ENCODE measurements at regions not wholly inside any gene's neighbourhood (a gene's known extent, or its start where the extent isn't known, plus 50 kb on each side); places are given as distances from the start of the nearest gene placed in this dataset.

- no peaks in the 10 kb centered on the region for H3K9me3 ChIP-seq (ENCODE audit: control insufficient read depth in 1 of 2, insufficient read depth in 1 of 2, low read length in 2 of 2)
- no peaks in the 10 kb centered on the region for H3K36me3 ChIP-seq (ENCODE audit: insufficient read depth, low read length)
- H3K36me3 Mint-ChIP-seq (ENCODE audit: low read depth), result no peaks in the 10 kb centered on the region
- no peak overlapping the region for H3K27ac ChIP-seq (ENCODE audit: low read depth in 1 of 2, low read length in 2 of 2)
- no peak overlapping the region for H3K4me3 Mint-ChIP-seq
- no peak overlapping the region for H3K27ac Mint-ChIP-seq
- CTCF ChIA-PET, result no interaction called here
- DNase-seq, result no peak
- H3K9me3 Mint-ChIP-seq, result no peaks in the 10 kb centered on the region
- no peak overlapping the region for H3K4me3 ChIP-seq (ENCODE audit: low read length)
- H3K4me1 Mint-ChIP-seq (ENCODE audit: low read depth), result no peaks in the 10 kb centered on the region
- no peaks in the 10 kb centered on the region for H3K4me1 ChIP-seq (ENCODE audit: insufficient read depth, low read length)
- intact Hi-C loops (cut with DNase I, micrococcal nuclease), result no loop called here
- H3K27me3 Mint-ChIP-seq, result peaks cover 4% of the 10 kb centered on the region
- TF ChIP-seq CTCF (IDR thresholded peaks at IDR 0.05), result no peak
- no peak for ATAC-seq (ENCODE audit: poor library complexity)
- no peaks in the 10 kb centered on the region for H3K27me3 ChIP-seq (ENCODE audit: control insufficient read depth in 1 of 2, insufficient read depth in 2 of 2, low read length in 2 of 2)
- POLR2A ChIA-PET, result no interaction called here
Observed at GRCh38 chr11:92827132-92827531, 142.3 kb upstream of the MTNR1B start.

GRCh38 chr11:92828556-92828955 lies 140.9 kb upstream of the MTNR1B start:
- Mint-ChIP-seq H3K4me1 (ENCODE audit: low read depth) (no peaks in the 10 kb centered on the region), H3K9me3 (no peaks in the 10 kb centered on the region), H3K27me3 (peaks cover 4% of the 10 kb centered on the region), H3K27ac (no peak overlapping the region), H3K36me3 (ENCODE audit: low read depth) (no peaks in the 10 kb centered on the region), H3K4me3 (no peak overlapping the region)
- no peak overlapping the region for H3K27ac ChIP-seq (ENCODE audit: low read depth in 1 of 2, low read length in 2 of 2)
- no peaks in the 10 kb centered on the region for H3K27me3 ChIP-seq (ENCODE audit: control insufficient read depth in 1 of 2, insufficient read depth in 2 of 2, low read length in 2 of 2)
- no peaks in the 10 kb centered on the region for H3K36me3 ChIP-seq (ENCODE audit: insufficient read depth, low read length)
- H3K4me1 ChIP-seq (ENCODE audit: insufficient read depth, low read length), result no peaks in the 10 kb centered on the region
- H3K9me3 ChIP-seq (ENCODE audit: control insufficient read depth in 1 of 2, insufficient read depth in 1 of 2, low read length in 2 of 2), result no peaks in the 10 kb centered on the region
- ChIA-PET CTCF (no interaction called here), POLR2A (no interaction called here)
- DNase-seq (no peak), ATAC-seq (ENCODE audit: poor library complexity) (no peak)
- intact Hi-C loops (cut with DNase I, micrococcal nuclease), result no loop called here
- TF ChIP-seq CTCF (IDR thresholded peaks at IDR 0.05), result no peak
- H3K4me3 ChIP-seq (ENCODE audit: low read length), result no peak overlapping the region

GRCh38 chr11:92829121-92829520 lies 140.3 kb upstream of the MTNR1B start:
- intact Hi-C loops (cut with DNase I, micrococcal nuclease), result no loop called here
- H3K27ac Mint-ChIP-seq, result no peak overlapping the region
- TF ChIP-seq CTCF (IDR thresholded peaks at IDR 0.05), result no peak
- Histone ChIP-seq H3K27me3 (ENCODE audit: control insufficient read depth in 1 of 2, insufficient read depth in 2 of 2, low read length in 2 of 2) (no peaks in the 10 kb centered on the region), H3K27ac (ENCODE audit: low read depth in 1 of 2, low read length in 2 of 2) (no peak overlapping the region), H3K4me1 (ENCODE audit: insufficient read depth, low read length) (no peaks in the 10 kb centered on the region), H3K4me3 (ENCODE audit: low read length) (no peak overlapping the region), H3K9me3 (ENCODE audit: control insufficient read depth in 1 of 2, insufficient read depth in 1 of 2, low read length in 2 of 2) (no peaks in the 10 kb centered on the region), H3K36me3 (ENCODE audit: insufficient read depth, low read length) (no peaks in the 10 kb centered on the region)
- no peaks in the 10 kb centered on the region for H3K36me3 Mint-ChIP-seq (ENCODE audit: low read depth)
- H3K4me1 Mint-ChIP-seq (ENCODE audit: low read depth), result no peaks in the 10 kb centered on the region
- CTCF ChIA-PET, result no interaction called here
- H3K9me3 Mint-ChIP-seq, result no peaks in the 10 kb centered on the region
- ATAC-seq (ENCODE audit: poor library complexity), result no peak
- no peak for DNase-seq
- peaks cover 4% of the 10 kb centered on the region for H3K27me3 Mint-ChIP-seq
- POLR2A ChIA-PET, result no interaction called here
- no peak overlapping the region for H3K4me3 Mint-ChIP-seq
